ENCODE measurements at regions not wholly inside any gene's neighbourhood (a gene's known extent, or its start where the extent isn't known, plus 50 kb on each side); places are given as distances from the start of the nearest gene placed in this dataset.

GRCh38 chr12:88764781-88765480 lies 184.7 kb upstream of the KITLG start:
- TF ChIP-seq POLR2A (IDR thresholded peaks at IDR 0.05) (no peak), EP300 (IDR thresholded peaks at IDR 0.05) (no peak)
- TF ChIP-seq, protein P1, sequence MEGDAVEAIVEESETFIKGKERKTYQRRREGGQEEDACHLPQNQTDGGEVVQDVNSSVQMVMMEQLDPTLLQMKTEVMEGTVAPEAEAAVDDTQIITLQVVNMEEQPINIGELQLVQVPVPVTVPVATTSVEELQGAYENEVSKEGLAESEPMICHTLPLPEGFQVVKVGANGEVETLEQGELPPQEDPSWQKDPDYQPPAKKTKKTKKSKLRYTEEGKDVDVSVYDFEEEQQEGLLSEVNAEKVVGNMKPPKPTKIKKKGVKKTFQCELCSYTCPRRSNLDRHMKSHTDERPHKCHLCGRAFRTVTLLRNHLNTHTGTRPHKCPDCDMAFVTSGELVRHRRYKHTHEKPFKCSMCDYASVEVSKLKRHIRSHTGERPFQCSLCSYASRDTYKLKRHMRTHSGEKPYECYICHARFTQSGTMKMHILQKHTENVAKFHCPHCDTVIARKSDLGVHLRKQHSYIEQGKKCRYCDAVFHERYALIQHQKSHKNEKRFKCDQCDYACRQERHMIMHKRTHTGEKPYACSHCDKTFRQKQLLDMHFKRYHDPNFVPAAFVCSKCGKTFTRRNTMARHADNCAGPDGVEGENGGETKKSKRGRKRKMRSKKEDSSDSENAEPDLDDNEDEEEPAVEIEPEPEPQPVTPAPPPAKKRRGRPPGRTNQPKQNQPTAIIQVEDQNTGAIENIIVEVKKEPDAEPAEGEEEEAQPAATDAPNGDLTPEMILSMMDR (IDR thresholded peaks at IDR 0.05) = no peak

Measured in ovary (tissue), 3 donors.